DLD1 (cell line): ENCODE measurements at regions not wholly inside any gene's neighbourhood (a gene's known extent, or its start where the extent isn't known, plus 50 kb on each side); places are given as distances from the start of the nearest gene placed in this dataset.
"Not testable (repeated sequence)": the region's sequence is repeated elsewhere in the genome, so short reads cannot be mapped to it uniquely, and the experiment has no call there.

ENCODE experiments used
- in situ Hi-C: cut with HindIII; loops from 2 replicates; pipeline ENCODE4 v1.10.0; 2017; ENCODE audit warnings: low sequenced_read_pairs

DNA sequence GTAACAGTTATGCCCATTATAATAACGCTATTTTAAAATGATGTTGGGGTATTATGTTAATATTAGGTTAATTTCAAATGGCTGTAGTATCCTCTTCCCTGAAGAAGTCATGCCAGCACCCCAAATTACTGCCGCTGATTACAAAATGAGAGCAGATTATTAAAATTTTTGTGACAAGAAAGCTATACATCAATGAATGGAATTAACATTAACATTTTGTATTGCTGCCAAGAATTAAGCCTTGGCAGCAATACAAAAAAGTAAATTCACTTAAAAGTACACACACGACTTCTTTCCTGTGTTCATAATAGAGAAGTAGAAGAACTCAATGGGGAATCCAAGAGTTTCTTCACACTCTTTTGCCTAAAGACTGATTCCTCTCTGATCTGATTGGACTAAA lies 482.8 kb downstream of the STIM2 start:
- in situ Hi-C loops, result no loop called here

DNA sequence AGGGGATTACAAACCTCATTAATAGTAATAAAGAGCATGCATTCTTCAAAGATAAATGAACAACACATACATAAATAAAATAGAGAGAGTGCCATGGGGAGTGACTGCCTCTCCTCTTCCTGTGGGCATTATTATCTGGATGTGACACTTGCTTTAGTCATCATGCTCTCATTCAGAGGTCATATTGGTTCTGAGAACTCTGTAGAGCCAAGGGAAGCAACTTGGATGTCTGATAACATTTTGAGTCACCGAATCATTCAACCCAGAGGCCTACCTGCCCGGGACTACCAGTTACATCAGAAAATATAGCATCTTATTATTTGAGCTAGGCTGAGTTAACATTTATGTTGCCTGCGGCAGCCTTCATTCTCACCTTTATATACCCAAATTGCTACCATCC lies 489.5 kb downstream of the STIM2 start:
- in situ Hi-C loops, result no loop called here

DNA sequence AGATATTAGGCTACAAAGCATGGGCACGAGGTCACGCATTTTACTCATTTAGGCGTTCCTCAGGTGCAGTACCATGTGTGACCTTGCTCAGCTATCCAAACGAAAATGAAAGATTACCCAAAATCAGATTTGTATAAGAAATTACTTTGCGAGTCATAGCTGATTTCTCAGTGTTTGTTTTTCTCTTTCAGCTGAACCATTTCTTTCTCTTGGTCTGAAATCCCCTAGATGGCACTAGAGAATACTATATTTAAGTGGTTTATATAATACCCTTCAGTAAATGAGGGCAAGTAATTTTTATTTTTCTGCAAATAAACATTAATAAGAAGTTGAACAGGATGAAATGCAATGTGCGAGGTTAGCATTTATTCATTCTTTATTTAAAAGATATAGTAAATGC lies 496.6 kb downstream of the STIM2 start:
- in situ Hi-C loops, result no loop called here

DNA sequence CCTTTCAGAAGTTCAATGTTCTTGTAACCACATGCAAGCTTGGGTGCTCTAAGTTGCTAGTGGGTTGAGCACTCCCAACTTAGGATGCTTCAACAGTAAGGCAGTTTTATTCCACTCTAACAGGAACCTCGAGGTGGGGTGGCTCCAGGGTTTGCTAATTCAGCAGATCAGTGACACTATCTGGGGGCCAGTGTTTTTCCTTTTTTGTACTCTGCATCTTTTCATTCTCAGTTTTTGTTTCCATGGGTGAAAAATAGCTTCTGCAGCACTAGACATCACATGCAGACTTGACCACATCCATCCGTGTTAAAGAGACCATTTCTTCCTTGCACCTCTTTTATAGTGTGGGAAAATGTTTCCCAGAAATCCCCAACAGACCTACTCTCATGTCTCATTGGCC lies 497.6 kb downstream of the STIM2 start:
- in situ Hi-C loops, result no loop called here

DNA sequence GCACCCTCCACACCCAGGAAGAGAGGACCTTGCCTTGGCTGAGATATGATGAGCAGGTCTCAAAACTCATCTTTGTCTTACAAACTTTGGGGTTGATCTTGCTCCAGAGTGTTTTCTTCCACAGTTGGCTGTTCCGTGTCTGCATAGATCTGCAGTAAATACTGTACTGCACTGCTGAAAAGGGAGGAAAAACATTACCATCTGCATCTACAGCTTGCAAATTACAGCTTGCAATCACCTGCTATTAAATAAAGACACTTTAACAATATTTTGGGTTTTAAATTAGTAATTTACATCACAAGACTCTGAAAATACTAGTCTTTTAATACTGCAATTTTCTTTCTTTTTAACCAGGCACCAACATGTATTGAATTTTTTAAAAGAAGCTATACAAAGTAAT lies 499.5 kb downstream of the STIM2 start:
- in situ Hi-C loops, result no loop called here

DNA sequence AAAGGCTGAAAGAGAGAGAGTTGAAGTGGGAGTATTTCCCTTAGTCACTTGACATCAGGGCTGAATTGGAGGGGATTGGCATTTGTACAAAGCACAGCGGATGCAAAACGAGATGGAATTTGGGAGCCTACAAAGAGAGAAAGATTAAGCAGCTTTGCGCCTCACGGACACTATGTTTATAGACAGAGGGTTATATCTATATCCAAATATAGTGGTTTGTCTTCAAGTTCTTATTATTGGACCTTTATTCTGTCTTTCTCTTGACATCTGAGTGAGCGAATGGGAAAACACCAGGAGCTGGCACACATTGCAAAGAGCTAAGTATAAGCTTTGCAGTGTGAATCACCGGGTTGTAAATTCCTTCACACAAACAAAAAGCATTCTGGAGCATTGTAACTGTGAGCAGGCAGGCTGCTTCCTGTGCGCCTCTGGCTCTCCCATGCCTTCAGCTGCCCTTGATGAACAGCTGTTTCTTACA lies 500.2 kb downstream of the STIM2 start:
- in situ Hi-C loops, result no loop called here

DNA sequence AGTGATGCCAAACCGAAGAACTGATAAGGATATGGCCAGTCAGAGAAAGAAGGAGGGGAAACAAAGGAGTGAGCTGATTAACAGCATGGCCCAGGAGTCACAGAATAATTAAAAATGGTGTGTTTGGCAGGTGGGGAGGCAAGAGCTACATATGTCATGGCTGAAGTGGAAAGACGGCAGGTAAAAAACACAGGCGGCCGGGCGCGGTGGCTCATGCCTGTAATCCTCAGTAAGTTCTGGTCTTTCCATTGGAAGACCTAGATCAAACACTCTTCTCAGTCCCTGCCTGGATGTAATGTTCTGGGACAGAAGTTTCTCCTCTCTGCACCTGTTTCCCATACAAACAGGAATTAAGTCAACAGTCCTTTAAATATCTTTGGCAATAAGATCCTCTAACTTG lies 503.9 kb downstream of the STIM2 start:
- in situ Hi-C loops, result no loop called here

DNA sequence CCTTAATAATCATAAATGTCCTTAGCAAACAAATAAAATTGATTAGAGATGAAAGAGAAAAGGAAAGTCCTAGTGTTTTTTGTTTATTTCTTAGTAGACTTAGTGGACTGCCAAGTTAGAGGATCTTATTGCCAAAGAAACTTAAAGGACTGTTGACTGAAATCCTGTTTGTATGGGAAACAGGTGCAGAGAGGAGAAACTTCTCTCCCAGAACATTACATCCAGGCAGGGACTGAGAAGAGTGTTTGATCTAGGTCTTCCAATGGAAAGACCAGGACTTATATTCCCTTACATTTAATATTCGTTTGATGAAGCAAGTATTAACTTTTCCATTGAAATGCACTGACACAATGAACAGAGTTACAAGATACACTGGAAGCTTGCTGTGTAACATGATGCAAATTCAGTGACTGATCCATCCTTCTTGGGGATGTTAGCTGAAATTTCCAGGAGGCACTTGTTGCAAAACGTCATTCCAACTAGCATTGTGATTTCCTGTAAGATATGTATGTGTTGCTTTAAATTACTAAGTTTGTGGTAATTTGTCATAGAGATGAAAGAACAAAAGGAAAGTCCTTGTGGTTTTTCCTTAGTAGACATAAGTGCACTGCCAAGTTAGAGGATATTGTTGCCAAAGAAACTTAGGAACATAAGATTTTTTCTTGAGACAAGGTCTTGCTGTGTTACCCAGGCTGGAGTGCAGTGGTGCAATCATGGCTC lies 505.6 kb downstream of the STIM2 start:
- in situ Hi-C loops, result no loop called here

DNA sequence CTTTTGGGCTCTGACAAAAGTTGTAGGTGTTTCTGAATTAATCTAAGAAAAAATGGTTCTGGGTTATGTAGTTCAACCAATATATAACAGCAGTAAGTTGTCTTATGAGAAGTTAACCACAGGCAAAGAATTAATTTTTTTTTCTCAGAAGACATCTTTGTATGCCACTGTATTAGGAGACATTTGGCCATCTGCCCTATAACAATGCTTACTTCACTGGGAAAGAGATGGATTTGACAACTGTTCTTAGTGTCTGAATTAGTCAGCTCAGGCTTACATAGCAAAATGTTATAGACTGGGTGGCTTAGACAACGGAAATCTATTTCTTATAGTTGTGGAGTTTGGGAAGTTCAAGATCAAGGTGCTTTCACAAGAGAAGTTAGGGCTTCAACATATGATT lies 508.1 kb downstream of the STIM2 start:
- in situ Hi-C loops, result no loop called here

DNA sequence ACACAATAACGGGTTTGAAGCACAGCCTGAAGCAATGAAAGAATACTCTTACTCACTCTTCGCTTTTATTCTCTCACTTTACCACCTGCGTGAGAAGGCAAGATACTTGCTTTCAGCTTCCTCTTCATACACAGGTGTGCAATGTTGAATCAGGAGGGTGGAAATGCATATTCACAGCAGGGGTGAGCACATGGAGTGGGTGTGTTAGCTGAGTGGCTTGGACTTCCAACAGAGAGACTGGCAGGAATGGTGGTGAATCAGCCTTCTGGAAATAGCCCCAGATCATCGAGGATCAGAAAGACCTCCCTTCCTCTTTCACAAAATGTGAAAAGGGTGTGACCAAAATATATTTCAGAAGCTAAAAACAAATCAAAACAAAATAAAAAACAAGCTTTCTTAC lies 521.2 kb downstream of the STIM2 start:
- in situ Hi-C loops, result no loop called here

DNA sequence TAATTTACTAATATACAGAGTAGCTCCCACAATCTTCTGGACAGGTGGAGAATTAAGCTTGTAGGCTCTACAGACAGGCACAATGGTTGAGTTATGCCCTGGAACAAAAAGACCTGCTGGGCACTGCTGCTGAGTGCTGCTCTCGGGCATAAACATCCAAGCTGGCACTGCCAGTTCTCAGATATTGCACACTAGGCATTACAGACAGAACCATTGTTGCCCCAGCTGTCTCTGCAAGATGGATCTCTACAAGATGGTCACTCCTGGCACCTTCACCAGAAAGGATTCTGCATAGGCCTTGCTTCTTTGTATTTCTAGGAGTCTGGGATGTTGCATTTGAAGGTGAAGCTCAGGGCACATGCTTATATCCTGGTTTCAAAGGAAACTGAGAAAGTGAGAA lies 527.1 kb downstream of the STIM2 start:
- in situ Hi-C loops, result no loop called here

DNA sequence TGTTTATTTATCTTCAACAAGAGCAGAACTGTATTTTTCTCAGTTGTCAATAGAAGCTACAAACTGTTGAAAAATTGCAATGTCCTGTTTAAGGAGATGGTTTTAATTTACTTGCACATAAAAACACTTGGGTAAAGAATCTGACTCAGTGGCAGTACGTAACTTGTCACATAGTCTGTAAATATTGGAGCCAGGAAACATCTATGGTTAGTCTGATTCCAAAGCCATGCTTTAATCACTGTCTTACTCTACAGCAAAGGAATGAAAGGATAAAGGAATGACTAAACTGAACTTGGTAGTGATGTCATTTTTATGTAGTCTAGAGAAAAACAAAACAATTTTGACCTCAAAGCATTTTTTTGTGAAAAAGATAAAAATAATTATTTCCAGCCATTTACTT lies 537.2 kb downstream of the STIM2 start:
- in situ Hi-C loops, result no loop called here

DNA sequence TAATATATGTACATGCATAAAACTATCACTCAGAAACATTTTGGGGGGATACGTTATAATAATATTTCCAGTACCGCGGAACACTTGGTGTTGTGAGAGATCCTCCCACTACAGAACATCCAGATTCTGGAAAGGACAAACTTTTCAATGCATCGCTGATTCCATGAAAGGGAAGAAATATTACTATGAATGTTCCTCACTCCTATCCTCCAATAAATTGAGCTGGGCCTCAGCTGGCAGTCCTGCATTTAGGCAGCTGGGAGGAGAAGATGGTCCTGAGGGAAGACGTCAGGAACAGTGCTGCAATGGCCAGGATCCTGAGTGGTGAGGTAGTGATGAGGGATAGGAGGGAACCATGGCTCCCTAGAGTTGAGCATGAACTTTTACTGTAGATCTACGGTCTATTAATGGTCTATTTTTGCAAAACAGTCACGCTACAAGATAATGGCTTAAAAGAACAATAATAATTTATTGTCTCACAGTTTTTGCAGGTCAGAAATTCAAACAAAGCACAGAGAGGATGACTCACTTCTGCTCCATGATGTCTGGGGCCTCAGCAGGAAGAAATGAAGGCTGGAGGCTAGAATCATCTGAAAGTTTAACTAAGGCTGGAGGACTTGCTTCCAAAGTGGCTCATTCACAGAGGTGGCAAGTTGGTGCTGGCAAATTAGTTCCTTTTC lies 538.1 kb downstream of the STIM2 start:
- in situ Hi-C loops, result no loop called here

DNA sequence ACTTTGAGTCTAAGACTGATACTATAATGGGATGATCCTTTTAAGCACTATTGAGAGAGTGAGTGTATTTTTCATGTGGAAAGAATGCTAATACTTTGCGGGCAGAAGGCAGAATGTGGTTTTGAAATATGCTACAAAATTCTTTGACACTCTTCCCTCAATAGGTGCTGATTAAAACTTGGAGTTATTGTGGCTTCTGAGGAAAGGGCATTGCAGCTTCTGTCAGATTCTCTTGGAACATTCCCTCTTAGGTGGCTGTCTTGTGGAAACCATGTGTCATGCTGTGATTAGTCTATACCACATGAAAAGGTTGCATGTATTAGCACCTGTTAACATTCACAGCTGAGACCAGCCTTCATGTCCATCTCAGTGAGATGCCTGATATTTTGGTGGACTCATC lies 547.0 kb downstream of the STIM2 start:
- in situ Hi-C loops, result no loop called here

DNA sequence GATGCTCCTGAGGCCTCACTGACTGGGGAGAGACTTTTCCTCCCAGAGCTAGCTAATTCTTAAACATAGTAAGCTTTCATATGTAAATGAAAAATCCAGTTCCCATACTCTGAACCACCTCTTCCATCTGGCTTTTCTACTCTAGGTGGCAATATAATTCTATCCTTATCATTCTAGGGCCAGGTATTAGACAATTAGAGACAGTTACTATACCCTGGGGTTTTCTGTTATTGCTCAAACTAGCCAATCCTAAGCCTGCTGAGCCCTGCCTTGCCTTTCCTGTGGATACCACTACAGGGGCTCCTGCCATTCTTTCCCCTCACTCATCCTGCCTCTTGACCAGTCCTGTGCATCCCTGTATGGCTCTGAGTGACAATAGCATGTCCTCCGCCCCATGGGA lies 552.0 kb downstream of the STIM2 start:
- in situ Hi-C loops, result no loop called here

DNA sequence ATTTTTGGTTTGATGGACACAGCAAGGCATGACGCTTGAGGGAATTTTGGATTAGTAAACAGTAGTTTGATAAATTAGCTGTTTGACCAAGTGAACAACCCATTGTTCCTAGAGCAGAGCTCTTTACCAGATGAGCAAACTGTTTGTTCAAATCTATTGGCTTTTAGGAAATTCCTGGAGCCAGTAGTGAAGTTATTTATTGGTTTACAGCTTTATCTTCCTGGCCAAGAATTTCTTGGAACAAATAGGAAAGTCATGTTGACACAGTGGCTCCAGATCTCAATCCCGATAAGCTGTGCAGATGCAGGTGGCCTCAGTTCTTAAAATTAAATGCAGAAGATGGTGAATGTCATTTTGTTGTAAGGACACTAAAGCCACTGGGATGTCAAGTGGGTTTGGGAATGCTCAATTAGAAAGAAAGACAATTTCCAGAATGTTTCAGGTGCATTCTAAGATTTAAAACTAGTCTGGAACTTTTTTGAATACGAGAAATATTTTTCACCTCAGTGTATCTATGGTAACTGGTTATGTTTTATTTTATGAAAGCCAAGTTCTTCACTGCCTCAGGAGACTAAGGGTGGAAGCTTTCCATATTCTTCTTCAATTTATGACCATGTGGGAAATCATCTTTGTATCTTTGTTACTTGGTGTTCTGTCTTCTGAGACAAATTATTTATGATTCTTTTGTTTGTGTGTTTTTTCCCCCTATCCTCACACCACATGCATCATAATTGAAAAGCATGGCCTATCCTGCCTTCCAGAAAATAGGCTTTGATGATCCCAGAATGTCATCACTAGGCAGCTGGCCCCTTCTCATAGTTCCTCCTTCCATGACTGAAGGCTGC lies 554.5 kb downstream of the STIM2 start:
- in situ Hi-C loops, result no loop called here

DNA sequence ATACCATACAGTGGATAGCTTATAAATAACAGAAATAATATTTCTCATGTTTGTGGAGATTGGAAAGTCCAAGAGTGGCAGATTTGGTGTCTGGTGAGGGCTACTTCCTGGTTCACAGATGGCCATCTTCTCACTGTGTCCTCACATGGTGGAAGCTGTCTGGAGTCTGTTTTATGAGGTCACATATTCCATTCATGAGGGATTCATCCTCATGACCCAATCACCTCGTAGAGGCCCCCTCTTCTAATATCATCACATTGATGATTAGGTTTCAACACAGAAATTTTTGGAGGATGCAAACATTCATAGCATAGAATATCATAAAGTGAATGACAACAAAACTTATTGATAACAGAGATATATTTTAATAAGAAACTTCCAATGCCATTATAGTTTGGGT lies 568.0 kb downstream of the STIM2 start:
- in situ Hi-C loops, result no loop called here

DNA sequence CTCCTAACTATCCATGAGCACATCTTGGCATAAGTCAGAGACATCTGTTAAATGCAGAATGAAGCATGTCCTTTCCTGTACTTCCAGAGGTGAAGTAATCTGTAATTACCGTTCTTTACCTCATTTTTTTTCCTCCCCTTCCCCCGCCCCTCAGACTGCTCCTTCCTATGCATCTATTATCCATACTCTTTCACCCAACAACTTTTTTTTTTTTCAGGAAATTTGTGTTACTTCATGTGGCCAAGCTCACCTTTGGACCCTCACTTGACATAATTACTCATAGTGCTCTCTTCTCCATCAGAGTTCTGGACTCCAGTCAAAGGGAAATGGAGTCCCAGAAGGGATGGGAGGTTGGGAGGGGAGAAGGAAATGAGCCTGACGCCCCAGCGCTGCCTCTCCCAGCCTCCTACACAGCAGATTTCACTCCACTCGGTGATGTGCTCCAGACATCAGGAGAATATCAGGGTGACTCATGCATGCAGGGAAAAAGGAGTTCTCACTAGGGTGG lies 568.8 kb downstream of the STIM2 start:
- in situ Hi-C loops, result no loop called here

DNA sequence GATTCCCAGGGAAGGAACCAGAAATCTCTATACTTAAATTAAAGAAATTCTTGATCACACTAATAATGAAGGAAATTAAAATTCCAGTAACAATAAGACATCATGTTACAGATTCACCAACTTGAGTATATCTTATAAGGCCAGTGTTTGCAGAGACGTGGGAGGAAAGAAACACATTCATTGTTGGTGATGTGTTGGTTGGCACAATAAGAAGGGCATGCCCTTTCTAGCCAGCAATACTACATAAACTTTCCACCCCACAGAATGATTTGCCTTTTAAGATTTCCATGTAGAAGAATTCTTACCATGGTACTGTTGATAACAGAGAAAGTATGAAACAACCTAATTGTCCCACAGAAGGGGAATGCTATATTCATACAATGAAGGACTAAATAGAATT lies 581.5 kb downstream of the STIM2 start:
- in situ Hi-C loops, result no loop called here

DNA sequence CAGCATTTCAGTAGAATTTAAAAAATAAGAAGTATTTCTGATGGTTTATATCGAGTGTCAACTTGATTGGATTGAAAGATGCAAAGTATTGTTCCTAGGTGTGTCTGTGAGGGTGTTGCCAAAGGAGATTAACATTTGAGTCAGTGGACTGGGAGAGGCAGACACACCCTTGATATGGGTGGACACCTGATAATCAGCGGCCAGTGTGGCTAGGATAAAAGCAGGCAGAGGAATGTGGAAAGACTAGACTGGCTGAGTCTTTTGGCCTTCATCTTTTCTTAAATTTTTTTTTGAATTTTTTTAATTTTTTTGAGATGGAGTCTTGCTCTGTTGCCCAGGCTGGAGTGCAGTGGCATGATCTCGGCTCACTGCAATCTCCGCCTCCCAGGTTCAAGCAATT lies 582.0 kb downstream of the STIM2 start:
- in situ Hi-C loops, result not testable (repeated sequence)

DNA sequence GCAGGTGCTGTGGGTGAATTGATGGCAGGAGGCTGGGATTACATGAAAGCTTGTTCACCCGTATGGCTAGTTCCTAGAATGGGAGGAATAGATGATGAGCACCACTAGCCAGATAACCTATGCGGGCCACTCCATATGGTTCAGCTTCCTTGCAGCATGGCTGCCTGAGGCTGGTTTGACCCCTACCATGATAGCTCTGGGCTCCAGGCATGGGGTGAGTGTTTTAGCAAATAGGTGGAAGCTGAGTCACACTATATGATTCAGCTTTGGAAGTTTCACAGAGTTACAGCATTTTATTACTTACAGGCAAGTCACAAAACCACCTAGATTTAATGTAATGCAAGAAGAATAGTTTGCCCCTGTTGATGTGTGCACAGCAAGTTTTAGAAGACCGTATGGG lies 603.2 kb downstream of the STIM2 start:
- in situ Hi-C loops, result no loop called here

DNA sequence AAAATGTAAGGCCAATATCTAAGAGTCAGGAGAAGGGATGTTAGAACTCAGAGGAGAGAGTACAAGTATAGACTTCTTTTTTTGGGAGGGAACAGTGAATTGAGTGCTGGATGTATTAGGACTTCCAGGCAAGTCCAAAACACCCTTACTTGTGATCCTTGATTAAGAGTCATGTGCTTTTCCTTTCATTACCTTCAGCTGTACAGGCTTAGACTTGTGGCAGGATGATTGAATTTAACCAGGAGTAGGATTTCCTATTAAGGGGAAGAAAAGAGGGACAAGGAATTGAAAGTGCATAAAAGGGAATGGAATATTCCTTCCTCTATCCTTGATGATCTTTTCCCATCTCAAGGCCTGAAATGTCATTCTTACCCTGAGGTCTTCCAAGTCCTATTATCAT lies 606.7 kb downstream of the STIM2 start:
- in situ Hi-C loops, result no loop called here
